ENCODE measurements at regions not wholly inside any gene's neighbourhood (a gene's known extent, or its start where the extent isn't known, plus 50 kb on each side); places are given as distances from the start of the nearest gene placed in this dataset.

DNA sequence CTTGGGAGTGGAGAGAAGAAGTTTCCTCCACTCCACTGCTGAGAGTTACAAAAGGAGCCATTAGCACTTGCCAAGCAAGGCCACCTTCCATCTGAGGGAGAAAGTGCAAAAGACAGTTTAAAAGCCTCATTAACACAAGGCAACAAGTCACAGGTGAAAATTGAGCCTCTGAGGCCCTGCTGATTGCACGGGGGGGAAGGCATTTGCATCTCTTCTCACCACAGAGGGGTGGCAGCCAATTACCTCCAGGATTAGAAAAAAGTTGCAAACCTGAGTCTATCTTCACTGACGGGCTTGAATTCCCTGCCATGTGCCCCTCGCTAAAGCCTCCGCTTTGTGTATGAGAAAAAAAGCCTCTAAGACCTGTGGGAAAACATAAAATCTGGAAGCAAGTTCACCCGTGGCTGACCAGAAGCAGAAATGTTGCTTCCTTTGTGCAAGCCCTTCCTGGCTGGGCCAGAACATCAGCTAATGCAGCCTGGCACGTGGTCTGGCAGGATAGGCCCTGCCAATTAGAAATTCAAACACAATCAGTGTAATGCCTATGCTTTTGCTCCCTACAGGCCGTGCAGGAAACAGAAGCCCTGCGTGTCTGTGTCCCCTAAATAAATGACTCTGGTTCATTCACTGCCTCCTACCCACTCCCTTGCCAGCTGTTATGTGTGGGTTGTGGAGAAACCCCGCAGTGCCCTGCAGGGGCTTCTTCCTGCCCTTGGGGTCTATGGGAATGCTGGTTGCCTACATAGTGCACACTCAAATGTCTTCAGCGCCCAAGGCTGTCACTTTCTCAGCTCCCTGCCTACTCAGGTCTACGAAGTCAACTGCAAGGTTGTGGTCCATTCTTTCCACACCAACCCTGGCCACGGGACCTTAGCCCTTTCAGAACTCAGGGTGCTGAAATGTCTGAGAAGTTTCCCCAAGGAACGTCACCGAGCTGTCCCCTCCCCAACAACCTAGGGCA is 150.2 kb downstream of the UQCRFS1 start:
- CTCF ChIA-PET = interaction anchor here (0.9 to 1.2 kb wide), 2 partner anchors 21 to 22 kb away, joined by 3 read pairs; no protein-coding TSS in a partner anchor
- no peaks in the 10 kb centered on the region for H3K36me3 Mint-ChIP-seq
- ATAC-seq (peak; percentile 65), DNase-seq (ENCODE audit: low spot score) (no peak)
- H3K27me3 Mint-ChIP-seq (ENCODE audit: low read depth) = peaks cover 6% of the 10 kb centered on the region
- peak overlapping the region; percentile 42 for H3K27ac Mint-ChIP-seq
- no peak overlapping the region for H3K4me3 Mint-ChIP-seq
- peaks cover 7% of the 10 kb centered on the region for H3K9me3 Mint-ChIP-seq
- TF ChIP-seq, protein P1, sequence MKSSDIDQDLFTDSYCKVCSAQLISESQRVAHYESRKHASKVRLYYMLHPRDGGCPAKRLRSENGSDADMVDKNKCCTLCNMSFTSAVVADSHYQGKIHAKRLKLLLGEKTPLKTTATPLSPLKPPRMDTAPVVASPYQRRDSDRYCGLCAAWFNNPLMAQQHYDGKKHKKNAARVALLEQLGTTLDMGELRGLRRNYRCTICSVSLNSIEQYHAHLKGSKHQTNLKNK (CRISPR knock-in tag; IDR thresholded peaks at IDR 0.05) = no peak
- TF ChIP-seq, protein P2, sequence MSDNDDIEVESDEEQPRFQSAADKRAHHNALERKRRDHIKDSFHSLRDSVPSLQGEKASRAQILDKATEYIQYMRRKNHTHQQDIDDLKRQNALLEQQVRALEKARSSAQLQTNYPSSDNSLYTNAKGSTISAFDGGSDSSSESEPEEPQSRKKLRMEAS (CRISPR knock-in tag; IDR thresholded peaks at IDR 0.05) = peak; percentile 34; the same call in 1 of the 2 replicates
- H3K4me1 Mint-ChIP-seq = peaks cover 28% of the 10 kb centered on the region
- POLR2A ChIA-PET = no interaction called here

DNA sequence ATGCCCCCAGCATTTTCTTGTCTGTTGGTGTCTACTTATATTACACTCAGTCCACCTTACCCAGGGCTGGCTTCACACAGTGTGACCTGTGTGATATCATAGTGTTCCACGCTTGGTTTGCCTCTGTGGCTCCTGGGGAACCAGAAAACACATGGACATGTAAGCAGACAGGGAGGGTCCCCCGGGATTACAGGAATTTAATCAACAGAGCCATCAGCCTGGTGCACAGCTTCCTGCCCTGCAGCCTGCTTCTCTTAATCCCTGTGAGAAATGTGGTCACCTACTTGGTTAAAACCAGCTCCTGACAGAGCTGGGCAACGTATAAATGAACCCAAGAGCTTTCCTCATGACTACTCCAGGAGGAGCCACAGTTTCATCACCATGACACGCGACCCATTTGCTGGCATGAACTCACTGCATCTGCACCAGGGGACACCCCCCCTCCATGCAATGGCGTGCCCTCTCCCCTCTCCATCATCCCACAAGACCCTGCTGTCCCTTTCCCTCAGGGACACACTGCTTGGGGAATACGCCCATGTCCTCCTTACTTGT is 152.1 kb downstream of the UQCRFS1 start:
- H3K36me3 Mint-ChIP-seq = no peaks in the 10 kb centered on the region
- no peak overlapping the region for H3K4me3 Mint-ChIP-seq
- ChIA-PET CTCF (interaction anchor here (1.5 kb wide), 1 partner anchor 202 kb away, joined by 4 read pairs; no protein-coding TSS in a partner anchor), POLR2A (no interaction called here)
- no peak for ATAC-seq
- no peaks in the 10 kb centered on the region for H3K9me3 Mint-ChIP-seq
- peaks cover 13% of the 10 kb centered on the region for H3K27me3 Mint-ChIP-seq (ENCODE audit: low read depth)
- peaks cover 28% of the 10 kb centered on the region for H3K4me1 Mint-ChIP-seq
- no peak for TF ChIP-seq MYBL2 (CRISPR knock-in tag; IDR thresholded peaks at IDR 0.05)
- no peak for TF ChIP-seq ZNF219 (CRISPR knock-in tag; IDR thresholded peaks at IDR 0.05; ENCODE audit: borderline replicate concordance)
- TF ChIP-seq JAZF1 (CRISPR knock-in tag; IDR thresholded peaks at IDR 0.05) = no peak
- no peak for TF ChIP-seq FOXK1 (CRISPR knock-in tag; IDR thresholded peaks at IDR 0.05)
- TF ChIP-seq RELA (CRISPR knock-in tag; IDR thresholded peaks at IDR 0.05; ENCODE audit: borderline replicate concordance) = no peak
- TF ChIP-seq EMX1 (CRISPR knock-in tag; IDR thresholded peaks at IDR 0.05) = no peak
- TF ChIP-seq SP1 (CRISPR knock-in tag; conservative IDR thresholded peaks at IDR 0.05) = no peak
- no peak for TF ChIP-seq CBFB (CRISPR knock-in tag; IDR thresholded peaks at IDR 0.05; ENCODE audit: low read depth)
- TF ChIP-seq, protein P1 (CRISPR knock-in tag; IDR thresholded peaks at IDR 0.05) = no peak
- no peak for TF ChIP-seq ZNF232 (CRISPR knock-in tag; IDR thresholded peaks at IDR 0.05)
- TF ChIP-seq, protein P3, sequence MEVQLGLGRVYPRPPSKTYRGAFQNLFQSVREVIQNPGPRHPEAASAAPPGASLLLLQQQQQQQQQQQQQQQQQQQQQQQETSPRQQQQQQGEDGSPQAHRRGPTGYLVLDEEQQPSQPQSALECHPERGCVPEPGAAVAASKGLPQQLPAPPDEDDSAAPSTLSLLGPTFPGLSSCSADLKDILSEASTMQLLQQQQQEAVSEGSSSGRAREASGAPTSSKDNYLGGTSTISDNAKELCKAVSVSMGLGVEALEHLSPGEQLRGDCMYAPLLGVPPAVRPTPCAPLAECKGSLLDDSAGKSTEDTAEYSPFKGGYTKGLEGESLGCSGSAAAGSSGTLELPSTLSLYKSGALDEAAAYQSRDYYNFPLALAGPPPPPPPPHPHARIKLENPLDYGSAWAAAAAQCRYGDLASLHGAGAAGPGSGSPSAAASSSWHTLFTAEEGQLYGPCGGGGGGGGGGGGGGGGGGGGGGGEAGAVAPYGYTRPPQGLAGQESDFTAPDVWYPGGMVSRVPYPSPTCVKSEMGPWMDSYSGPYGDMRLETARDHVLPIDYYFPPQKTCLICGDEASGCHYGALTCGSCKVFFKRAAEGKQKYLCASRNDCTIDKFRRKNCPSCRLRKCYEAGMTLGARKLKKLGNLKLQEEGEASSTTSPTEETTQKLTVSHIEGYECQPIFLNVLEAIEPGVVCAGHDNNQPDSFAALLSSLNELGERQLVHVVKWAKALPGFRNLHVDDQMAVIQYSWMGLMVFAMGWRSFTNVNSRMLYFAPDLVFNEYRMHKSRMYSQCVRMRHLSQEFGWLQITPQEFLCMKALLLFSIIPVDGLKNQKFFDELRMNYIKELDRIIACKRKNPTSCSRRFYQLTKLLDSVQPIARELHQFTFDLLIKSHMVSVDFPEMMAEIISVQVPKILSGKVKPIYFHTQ (CRISPR knock-in tag; IDR thresholded peaks at IDR 0.05) = no peak
- TF ChIP-seq, protein P4, sequence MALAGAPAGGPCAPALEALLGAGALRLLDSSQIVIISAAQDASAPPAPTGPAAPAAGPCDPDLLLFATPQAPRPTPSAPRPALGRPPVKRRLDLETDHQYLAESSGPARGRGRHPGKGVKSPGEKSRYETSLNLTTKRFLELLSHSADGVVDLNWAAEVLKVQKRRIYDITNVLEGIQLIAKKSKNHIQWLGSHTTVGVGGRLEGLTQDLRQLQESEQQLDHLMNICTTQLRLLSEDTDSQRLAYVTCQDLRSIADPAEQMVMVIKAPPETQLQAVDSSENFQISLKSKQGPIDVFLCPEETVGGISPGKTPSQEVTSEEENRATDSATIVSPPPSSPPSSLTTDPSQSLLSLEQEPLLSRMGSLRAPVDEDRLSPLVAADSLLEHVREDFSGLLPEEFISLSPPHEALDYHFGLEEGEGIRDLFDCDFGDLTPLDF (CRISPR knock-in tag; IDR thresholded peaks at IDR 0.05) = no peak
- TF ChIP-seq, protein P5, sequence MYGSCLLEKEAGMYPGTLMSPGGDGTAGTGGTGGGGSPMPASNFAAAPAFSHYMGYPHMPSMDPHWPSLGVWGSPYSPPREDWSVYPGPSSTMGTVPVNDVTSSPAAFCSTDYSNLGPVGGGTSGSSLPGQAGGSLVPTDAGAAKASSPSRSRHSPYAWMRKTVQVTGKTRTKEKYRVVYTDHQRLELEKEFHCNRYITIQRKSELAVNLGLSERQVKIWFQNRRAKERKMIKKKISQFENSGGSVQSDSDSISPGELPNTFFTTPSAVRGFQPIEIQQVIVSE (CRISPR knock-in tag; IDR thresholded peaks at IDR 0.05; ENCODE audit: borderline replicate concordance) = no peak
- TF ChIP-seq, protein P6, sequence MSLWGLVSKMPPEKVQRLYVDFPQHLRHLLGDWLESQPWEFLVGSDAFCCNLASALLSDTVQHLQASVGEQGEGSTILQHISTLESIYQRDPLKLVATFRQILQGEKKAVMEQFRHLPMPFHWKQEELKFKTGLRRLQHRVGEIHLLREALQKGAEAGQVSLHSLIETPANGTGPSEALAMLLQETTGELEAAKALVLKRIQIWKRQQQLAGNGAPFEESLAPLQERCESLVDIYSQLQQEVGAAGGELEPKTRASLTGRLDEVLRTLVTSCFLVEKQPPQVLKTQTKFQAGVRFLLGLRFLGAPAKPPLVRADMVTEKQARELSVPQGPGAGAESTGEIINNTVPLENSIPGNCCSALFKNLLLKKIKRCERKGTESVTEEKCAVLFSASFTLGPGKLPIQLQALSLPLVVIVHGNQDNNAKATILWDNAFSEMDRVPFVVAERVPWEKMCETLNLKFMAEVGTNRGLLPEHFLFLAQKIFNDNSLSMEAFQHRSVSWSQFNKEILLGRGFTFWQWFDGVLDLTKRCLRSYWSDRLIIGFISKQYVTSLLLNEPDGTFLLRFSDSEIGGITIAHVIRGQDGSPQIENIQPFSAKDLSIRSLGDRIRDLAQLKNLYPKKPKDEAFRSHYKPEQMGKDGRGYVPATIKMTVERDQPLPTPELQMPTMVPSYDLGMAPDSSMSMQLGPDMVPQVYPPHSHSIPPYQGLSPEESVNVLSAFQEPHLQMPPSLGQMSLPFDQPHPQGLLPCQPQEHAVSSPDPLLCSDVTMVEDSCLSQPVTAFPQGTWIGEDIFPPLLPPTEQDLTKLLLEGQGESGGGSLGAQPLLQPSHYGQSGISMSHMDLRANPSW (CRISPR knock-in tag; conservative IDR thresholded peaks at IDR 0.05; ENCODE audit: low read depth) = no peak
- no peak overlapping the region for H3K27ac Mint-ChIP-seq
- no peak for DNase-seq (ENCODE audit: low spot score)

Measured in WTC11 (cell line).